Testis (tissue), 2 donors: ENCODE measurements at regions not wholly inside any gene's neighbourhood (a gene's known extent, or its start where the extent isn't known, plus 50 kb on each side); places are given as distances from the start of the nearest gene placed in this dataset.

Experiments
- DNase-seq: peaks from one replicate; pipeline ENCODE4 v3.0.0-alpha.2; 2019
- H3K27ac ChIP-seq, 2 donors: fragments of 200-600 bp; sonication (generic); one replicate each; pipeline ENCODE4 v1.5.1; 2019
- H3K27me3 ChIP-seq: fragments of 200-600 bp; sonication (generic); one replicate; pipeline ENCODE4 v1.5.1; 2019
- H3K36me3 ChIP-seq: fragments of 200-600 bp; sonication (generic); one replicate; pipeline ENCODE4 v1.5.1; 2017; ENCODE audit warnings: low read depth; ENCODE audit errors: missing control alignments
- H3K4me1 ChIP-seq: fragments of 200-600 bp; sonication (generic); one replicate; pipeline ENCODE4 v1.5.1; 2019
- H3K4me3 ChIP-seq, 2 donors: fragments of 200-600 bp; sonication (generic); one replicate each; pipeline ENCODE4 v1.5.1; 2017 to 2019
- H3K9me3 ChIP-seq: fragments of 200-600 bp; sonication (generic); one replicate; pipeline ENCODE4 v1.5.1; 2017
- POLR2A ChIP-seq: fragments of 450-650 bp; IDR thresholded peaks from one replicate; pipeline ENCODE4 v1.6.1; 2017; ENCODE audit warnings: antibody characterized with exemption, mild to moderate bottlenecking, moderate library complexity
- WGBS, 2 donors: methylation state at CpG; one replicate each; pipeline ENCODE4 v1.1.5; 2018; 5-methylcytosine and 5-hydroxymethylcytosine counted together
- intact Hi-C: fragments of 100-400 bp; cut with DNase I; formaldehyde crosslinking; loops from one replicate; pipeline ENCODE4 v1.15.1; 2023; ENCODE audit warnings: low total_unique reads
- TF ChIP-seq, protein P1 (sequence below), 3 experiments: fragments of 450-650 bp in 2 of 3; fragments of 200-600 bp in 1 of 3; sonication (generic) in 1 of 3; IDR thresholded peaks; one replicate each; pipeline ENCODE4 v1.5.1; 2016 to 2019; ENCODE audit warnings: antibody characterized with exemption in 3 of 3, mild to moderate bottlenecking in 2 of 3, moderate library complexity in 1 of 3

DNA sequence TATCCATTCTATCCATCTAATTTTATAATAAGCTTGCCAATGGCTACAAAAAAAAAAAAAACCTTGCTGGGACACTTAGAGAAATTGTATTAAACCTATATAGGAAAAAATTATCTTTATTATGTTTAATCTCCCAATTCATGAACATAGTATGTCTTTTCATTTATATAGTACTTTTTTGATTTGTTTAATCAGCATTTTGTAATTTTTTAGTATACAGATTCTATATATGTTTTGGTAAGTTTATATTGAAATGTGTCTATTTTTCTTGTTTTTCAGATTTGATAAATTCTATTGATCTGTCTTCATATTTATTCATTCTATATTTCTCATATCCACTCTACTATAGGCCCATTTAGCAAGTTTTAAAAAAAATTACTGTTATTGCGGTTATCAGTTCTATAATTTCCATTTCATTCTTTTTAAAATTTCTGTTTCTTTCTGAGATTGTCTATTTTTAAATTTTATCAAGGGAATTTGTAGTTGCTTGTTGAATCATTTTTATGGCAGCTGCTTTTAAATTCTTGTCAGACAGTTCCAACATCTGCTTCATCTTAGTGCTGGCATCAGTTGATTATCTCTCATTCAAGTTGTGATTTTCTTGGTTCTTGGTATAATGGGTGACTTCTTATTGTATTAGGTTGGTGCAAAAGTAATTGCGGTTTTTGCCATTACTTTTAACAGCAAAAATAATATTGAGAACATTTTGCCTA is 170.1 kb upstream of the S1PR3 start:
- Histone ChIP-seq H3K36me3 (no peaks in the 10 kb centered on the region), H3K9me3 (no peaks in the 10 kb centered on the region), H3K4me3 (no peak overlapping the region), H3K27me3 (no peaks in the 10 kb centered on the region), H3K27ac (no peak overlapping the region), H3K4me1 (no peaks in the 10 kb centered on the region)
- TF ChIP-seq, protein P1, sequence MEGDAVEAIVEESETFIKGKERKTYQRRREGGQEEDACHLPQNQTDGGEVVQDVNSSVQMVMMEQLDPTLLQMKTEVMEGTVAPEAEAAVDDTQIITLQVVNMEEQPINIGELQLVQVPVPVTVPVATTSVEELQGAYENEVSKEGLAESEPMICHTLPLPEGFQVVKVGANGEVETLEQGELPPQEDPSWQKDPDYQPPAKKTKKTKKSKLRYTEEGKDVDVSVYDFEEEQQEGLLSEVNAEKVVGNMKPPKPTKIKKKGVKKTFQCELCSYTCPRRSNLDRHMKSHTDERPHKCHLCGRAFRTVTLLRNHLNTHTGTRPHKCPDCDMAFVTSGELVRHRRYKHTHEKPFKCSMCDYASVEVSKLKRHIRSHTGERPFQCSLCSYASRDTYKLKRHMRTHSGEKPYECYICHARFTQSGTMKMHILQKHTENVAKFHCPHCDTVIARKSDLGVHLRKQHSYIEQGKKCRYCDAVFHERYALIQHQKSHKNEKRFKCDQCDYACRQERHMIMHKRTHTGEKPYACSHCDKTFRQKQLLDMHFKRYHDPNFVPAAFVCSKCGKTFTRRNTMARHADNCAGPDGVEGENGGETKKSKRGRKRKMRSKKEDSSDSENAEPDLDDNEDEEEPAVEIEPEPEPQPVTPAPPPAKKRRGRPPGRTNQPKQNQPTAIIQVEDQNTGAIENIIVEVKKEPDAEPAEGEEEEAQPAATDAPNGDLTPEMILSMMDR (IDR thresholded peaks at IDR 0.05): no peak
- TF ChIP-seq POLR2A: no peak
- 93 to 94% methylated on average over 2 of the region's 2 CpGs for WGBS, 2 donors
- intact Hi-C loops: no loop called here
- no peak for DNase-seq

DNA sequence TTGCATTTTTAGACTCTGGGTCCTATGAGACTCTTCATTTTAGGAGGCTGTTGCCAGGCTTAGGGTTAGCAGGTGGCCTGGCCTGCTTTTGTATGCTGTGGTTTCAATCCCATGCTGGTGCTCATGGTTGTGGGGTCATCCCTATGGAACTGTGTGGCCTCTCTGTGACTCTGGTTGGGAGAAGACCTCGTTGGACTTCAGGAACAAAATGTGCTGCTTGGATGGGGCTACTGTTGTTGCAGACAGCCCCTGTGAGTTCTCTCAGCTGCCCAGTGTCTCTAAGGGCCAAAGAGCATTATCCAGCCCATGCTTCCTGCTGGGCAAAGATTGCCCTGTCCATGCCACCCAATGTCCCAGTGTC is 169.5 kb upstream of the S1PR3 start:
- intact Hi-C loops: no loop called here
- H3K9me3 ChIP-seq: no peaks in the 10 kb centered on the region
- H3K4me1 ChIP-seq: no peaks in the 10 kb centered on the region
- H3K27ac ChIP-seq: no peak overlapping the region
- TF ChIP-seq, protein P1 (IDR thresholded peaks at IDR 0.05): no peak
- no peak for TF ChIP-seq POLR2A
- H3K4me3 ChIP-seq: no peak overlapping the region
- H3K36me3 ChIP-seq: no peaks in the 10 kb centered on the region
- 71% methylated on average over 1 of the region's 1 CpG; no CpG with 5 or more reads in 1 of the 2 donors for WGBS, 2 donors
- no peak for DNase-seq
- H3K27me3 ChIP-seq: no peaks in the 10 kb centered on the region

DNA sequence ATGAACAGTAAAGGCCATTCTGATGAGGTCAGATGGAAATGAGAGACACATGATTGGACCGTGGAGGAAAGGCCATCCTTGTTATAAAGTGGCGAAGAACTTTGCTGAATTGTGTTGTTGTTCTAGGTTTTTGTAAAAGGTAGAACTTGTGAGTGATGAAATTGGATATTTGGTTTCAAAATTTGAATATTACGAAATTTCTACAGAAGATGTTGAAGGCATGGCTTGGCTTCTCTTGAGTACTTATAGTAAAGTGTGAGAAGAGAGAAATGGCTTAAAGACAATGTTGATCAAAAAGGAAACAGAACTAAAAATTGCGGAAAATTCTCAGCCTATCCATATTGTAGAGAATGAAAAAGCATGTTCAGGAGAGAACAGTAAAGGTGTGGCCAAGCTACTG is 166.6 kb upstream of the S1PR3 start:
- H3K27ac ChIP-seq: no peak overlapping the region
- TF ChIP-seq, protein P1 (IDR thresholded peaks at IDR 0.05): no peak
- TF ChIP-seq POLR2A: no peak
- no peaks in the 10 kb centered on the region for H3K9me3 ChIP-seq
- intact Hi-C loops: no loop called here
- peaks cover 4% of the 10 kb centered on the region for H3K4me1 ChIP-seq
- no peak for DNase-seq
- H3K4me3 ChIP-seq: no peak overlapping the region
- H3K27me3 ChIP-seq: no peaks in the 10 kb centered on the region
- WGBS, 2 donors: 96% methylated on average over 4 of the region's 4 CpGs
- H3K36me3 ChIP-seq: no peaks in the 10 kb centered on the region

DNA sequence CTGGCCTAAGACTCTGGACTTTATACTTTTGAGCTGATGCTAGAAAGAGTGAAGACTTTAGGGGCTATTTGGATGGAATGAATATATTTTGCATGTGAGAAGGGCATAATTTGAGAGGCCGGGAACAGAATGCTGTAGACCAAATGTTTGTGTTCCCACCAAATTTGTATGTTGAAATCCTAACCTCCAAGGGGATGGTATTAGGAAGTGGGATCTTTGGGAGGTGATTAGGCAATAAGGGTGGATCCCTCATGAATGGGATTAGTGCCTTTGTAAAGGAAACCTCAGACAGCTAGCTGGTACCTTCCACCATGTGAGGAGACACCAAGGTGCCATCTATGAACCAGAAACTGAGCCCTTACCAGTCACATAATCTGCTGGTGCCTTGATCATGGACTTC is 165.1 kb upstream of the S1PR3 start:
- TF ChIP-seq, protein P1 (IDR thresholded peaks at IDR 0.05): no peak
- no peaks in the 10 kb centered on the region for H3K27me3 ChIP-seq
- H3K4me3 ChIP-seq: no peak overlapping the region
- no peaks in the 10 kb centered on the region for H3K36me3 ChIP-seq
- H3K9me3 ChIP-seq: no peaks in the 10 kb centered on the region
- H3K4me1 ChIP-seq: peaks cover 4% of the 10 kb centered on the region
- WGBS, 2 donors: 89 to 100% methylated on average over 1 of the region's 1 CpG
- intact Hi-C loops: no loop called here
- no peak for DNase-seq
- no peak overlapping the region for H3K27ac ChIP-seq

DNA sequence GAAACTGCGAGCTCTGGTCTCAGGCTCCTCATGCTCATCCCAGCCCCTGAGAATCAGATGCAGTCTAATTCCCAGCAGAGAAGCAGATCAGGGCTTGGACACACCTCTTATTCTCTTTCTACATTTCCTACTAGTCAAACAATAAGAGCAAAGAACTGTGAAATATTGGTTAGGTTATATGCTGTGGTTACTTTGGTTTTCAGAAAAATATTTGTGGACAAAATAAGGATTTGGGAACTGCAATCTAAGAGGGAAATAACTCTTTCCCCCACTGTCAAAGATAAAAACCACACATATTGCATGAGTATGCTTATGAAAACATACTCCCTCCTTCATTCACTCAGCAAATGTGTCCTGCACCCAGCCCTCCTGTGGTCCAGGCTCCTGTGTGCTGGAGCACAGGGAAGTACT is 164.5 kb upstream of the S1PR3 start:
- DNase-seq: no peak
- Histone ChIP-seq H3K27me3 (no peaks in the 10 kb centered on the region), H3K4me1 (peaks cover 4% of the 10 kb centered on the region), H3K4me3 (no peak overlapping the region), H3K27ac (no peak overlapping the region), H3K9me3 (no peaks in the 10 kb centered on the region), H3K36me3 (no peaks in the 10 kb centered on the region)
- intact Hi-C loops: no loop called here
- 90 to 94% methylated on average over 1 of the region's 1 CpG for WGBS, 2 donors
- TF ChIP-seq, protein P1 (IDR thresholded peaks at IDR 0.05): no peak
- TF ChIP-seq POLR2A: no peak
